Activated CD4-positive, alpha-beta memory T cell treated with anti-CD3 and anti-CD28 coated beads for 36 hours (primary cell): ENCODE measurements at regions not wholly inside any gene's neighbourhood (a gene's known extent, or its start where the extent isn't known, plus 50 kb on each side); places are given as distances from the start of the nearest gene placed in this dataset.
"Not testable (repeated sequence)": the region's sequence is repeated elsewhere in the genome, so short reads cannot be mapped to it uniquely, and the experiment has no call there.

Source experiments
- CTCF ChIA-PET: fragments of 350-600 bp; sonication (Branson Sonifier 250); formaldehyde crosslinking; loops from one replicate; lab custom pipeline; 2021; ENCODE audit warnings: antibody characterized with exemption, inconsistent platforms; lab: Charles Lee
- POLR2A ChIA-PET: fragments of 350-600 bp; sonication (Branson Sonifier 250); formaldehyde crosslinking; loops from one replicate; lab custom pipeline; 2021; ENCODE audit warnings: antibody characterized with exemption; lab: Charles Lee
- DNase-seq: peaks from one replicate; pipeline ENCODE4 v3.0.0-alpha.2; 2020
- H3K27ac Mint-ChIP-seq: one replicate; pipeline ENCODE4 v1.8.0; 2021; ENCODE audit warnings: mixed read lengths
- H3K27me3 Mint-ChIP-seq: one replicate; pipeline ENCODE4 v1.8.0; 2021; ENCODE audit warnings: mixed read lengths
- H3K36me3 Mint-ChIP-seq: one replicate; pipeline ENCODE4 v1.8.0; 2021; ENCODE audit warnings: mixed read lengths
- H3K4me1 Mint-ChIP-seq: one replicate; pipeline ENCODE4 v1.8.0; 2021; ENCODE audit warnings: low read depth, mixed read lengths
- H3K4me3 Mint-ChIP-seq: one replicate; pipeline ENCODE4 v1.8.0; 2021; ENCODE audit warnings: mild to moderate bottlenecking, mixed read lengths
- H3K9me3 Mint-ChIP-seq: one replicate; pipeline ENCODE4 v1.8.0; 2021; ENCODE audit warnings: mixed read lengths
- intact Hi-C: fragments of 100-400 bp; cut with micrococcal nuclease; formaldehyde crosslinking; loops from one replicate; pipeline ENCODE4 v1.15.1; 2023

DNA sequence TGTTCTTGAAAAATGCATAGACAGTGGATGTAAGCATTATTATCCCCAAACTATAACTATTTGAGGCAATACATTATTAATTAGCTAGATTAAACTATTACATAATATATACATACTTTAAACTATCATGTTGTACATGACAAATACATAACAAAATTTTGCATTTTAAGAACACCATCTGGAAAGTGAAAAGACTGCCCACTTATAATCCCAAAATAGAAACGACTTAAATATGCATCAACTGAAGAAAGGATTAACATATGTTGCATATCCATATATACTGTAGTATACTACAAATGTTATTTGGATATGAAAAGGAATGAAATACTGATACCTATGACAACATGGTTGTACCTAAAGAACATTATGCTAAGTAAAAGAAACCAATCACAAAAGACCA lies 700.8 kb upstream of the SPRY2 start:
- H3K27me3 Mint-ChIP-seq: no peaks in the 10 kb centered on the region
- DNase-seq: no peak
- H3K36me3 Mint-ChIP-seq: no peaks in the 10 kb centered on the region
- ChIA-PET CTCF (no interaction called here), POLR2A (no interaction called here)
- no peak overlapping the region for H3K4me3 Mint-ChIP-seq
- H3K27ac Mint-ChIP-seq: no peak overlapping the region
- intact Hi-C loops: no loop called here
- H3K9me3 Mint-ChIP-seq: peaks cover 12% of the 10 kb centered on the region
- no peaks in the 10 kb centered on the region for H3K4me1 Mint-ChIP-seq

DNA sequence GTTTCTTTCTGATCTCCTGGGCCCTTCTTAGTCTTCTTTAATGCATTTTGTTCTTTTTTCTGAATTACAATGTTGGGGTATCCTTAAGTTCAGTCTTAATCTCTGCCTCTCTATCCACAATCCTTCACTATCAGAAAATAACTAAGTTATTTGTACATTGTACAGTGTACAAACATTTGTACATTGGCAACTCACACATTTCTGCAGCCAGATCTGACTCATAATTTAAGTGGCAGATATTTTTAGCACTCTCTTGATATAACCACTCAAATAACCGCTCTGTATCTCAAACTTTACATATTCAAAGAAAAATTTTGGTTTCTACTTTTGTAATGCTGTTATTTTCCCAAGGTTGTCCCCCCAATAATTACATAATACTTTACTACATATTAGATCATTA lies 691.1 kb upstream of the SPRY2 start:
- no peak overlapping the region for H3K27ac Mint-ChIP-seq
- intact Hi-C loops: no loop called here
- DNase-seq: no peak
- H3K4me3 Mint-ChIP-seq: no peak overlapping the region
- ChIA-PET CTCF (no interaction called here), POLR2A (no interaction called here)
- H3K9me3 Mint-ChIP-seq: peaks cover 2% of the 10 kb centered on the region
- no peaks in the 10 kb centered on the region for H3K4me1 Mint-ChIP-seq
- H3K27me3 Mint-ChIP-seq: no peaks in the 10 kb centered on the region
- no peaks in the 10 kb centered on the region for H3K36me3 Mint-ChIP-seq

GRCh38 chr13:81025091-81025490 lies 684.2 kb upstream of the SPRY2 start:
- Mint-ChIP-seq H3K9me3 (peaks cover 18% of the 10 kb centered on the region), H3K27me3 (no peaks in the 10 kb centered on the region), H3K27ac (no peak overlapping the region), H3K36me3 (no peaks in the 10 kb centered on the region), H3K4me3 (no peak overlapping the region), H3K4me1 (no peaks in the 10 kb centered on the region)
- CTCF ChIA-PET: no interaction called here
- intact Hi-C loops: no loop called here
- POLR2A ChIA-PET: no interaction called here
- DNase-seq: no peak

- intact Hi-C loops: no loop called here
- Mint-ChIP-seq H3K27ac (no peak overlapping the region), H3K27me3 (no peaks in the 10 kb centered on the region), H3K4me3 (no peak overlapping the region), H3K36me3 (no peaks in the 10 kb centered on the region), H3K9me3 (peaks cover 18% of the 10 kb centered on the region), H3K4me1 (no peaks in the 10 kb centered on the region)
- ChIA-PET POLR2A (no interaction called here), CTCF (no interaction called here)
- no peak for DNase-seq
Observed at GRCh38 chr13:81021284-81021840, 680.4 kb upstream of the SPRY2 start.

GRCh38 chr13:81020010-81020409 lies 679.1 kb upstream of the SPRY2 start:
- no peak for DNase-seq
- H3K4me1 Mint-ChIP-seq: no peaks in the 10 kb centered on the region
- peaks cover 18% of the 10 kb centered on the region for H3K9me3 Mint-ChIP-seq
- intact Hi-C loops: no loop called here
- no peaks in the 10 kb centered on the region for H3K27me3 Mint-ChIP-seq
- no peak overlapping the region for H3K27ac Mint-ChIP-seq
- no peaks in the 10 kb centered on the region for H3K36me3 Mint-ChIP-seq
- ChIA-PET CTCF (no interaction called here), POLR2A (no interaction called here)
- no peak overlapping the region for H3K4me3 Mint-ChIP-seq

GRCh38 chr13:81018936-81019335 lies 678.0 kb upstream of the SPRY2 start:
- Mint-ChIP-seq H3K4me3 (no peak overlapping the region), H3K27ac (no peak overlapping the region), H3K36me3 (no peaks in the 10 kb centered on the region), H3K27me3 (no peaks in the 10 kb centered on the region), H3K4me1 (no peaks in the 10 kb centered on the region), H3K9me3 (peaks cover 21% of the 10 kb centered on the region)
- intact Hi-C loops: loop anchor here (5.0 kb wide), 1 partner anchor 677 kb away; the partner anchor contains the start of gene SPRY2
- ChIA-PET POLR2A (no interaction called here), CTCF (interaction anchor here (2.1 kb wide), 1 partner anchor 40 kb away, joined by 7 read pairs; no protein-coding TSS in a partner anchor)
- no peak for DNase-seq

GRCh38 chr13:81017513-81018152 lies 676.7 kb upstream of the SPRY2 start:
- ChIA-PET CTCF (interaction anchor here (0.7 to 2.1 kb wide), 6 partner anchors 39 to 1382 kb away, joined by 3 to 7 read pairs (median 3); no protein-coding TSS in a partner anchor), POLR2A (no interaction called here)
- Mint-ChIP-seq H3K4me3 (no peak overlapping the region), H3K27me3 (no peaks in the 10 kb centered on the region), H3K4me1 (no peaks in the 10 kb centered on the region), H3K9me3 (peaks cover 16% of the 10 kb centered on the region), H3K27ac (no peak overlapping the region), H3K36me3 (no peaks in the 10 kb centered on the region)
- intact Hi-C loops: loop anchor here (1.0 to 5.0 kb wide), 2 partner anchors 38 to 675 kb away; partner anchors contain the start of gene SPRY2
- DNase-seq: no peak

DNA sequence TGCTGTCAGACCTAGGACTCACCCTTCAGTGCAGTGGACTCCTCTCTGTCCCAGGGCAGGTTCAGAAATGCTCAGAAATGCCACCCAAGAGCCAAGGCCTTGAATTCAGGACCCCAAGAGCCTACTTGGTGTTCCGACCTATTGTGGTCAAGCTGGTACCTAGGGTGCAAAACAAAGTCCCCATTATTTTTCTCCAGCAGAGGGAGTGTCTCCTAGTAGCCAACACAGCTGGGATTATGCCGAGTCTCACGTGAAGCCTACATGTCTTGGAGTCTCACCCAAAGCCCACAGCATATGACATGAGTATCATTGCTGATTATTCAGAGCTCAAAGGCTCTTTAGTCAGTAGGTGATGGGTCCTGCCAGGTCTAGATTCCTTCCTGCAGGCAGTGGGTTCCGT lies 671.1 kb upstream of the SPRY2 start:
- Mint-ChIP-seq H3K4me1 (no peaks in the 10 kb centered on the region), H3K4me3 (no peak overlapping the region), H3K36me3 (no peaks in the 10 kb centered on the region), H3K27me3 (no peaks in the 10 kb centered on the region), H3K27ac (no peak overlapping the region), H3K9me3 (peaks cover 12% of the 10 kb centered on the region)
- intact Hi-C loops: no loop called here
- CTCF ChIA-PET: no interaction called here
- POLR2A ChIA-PET: no interaction called here
- no peak for DNase-seq

DNA sequence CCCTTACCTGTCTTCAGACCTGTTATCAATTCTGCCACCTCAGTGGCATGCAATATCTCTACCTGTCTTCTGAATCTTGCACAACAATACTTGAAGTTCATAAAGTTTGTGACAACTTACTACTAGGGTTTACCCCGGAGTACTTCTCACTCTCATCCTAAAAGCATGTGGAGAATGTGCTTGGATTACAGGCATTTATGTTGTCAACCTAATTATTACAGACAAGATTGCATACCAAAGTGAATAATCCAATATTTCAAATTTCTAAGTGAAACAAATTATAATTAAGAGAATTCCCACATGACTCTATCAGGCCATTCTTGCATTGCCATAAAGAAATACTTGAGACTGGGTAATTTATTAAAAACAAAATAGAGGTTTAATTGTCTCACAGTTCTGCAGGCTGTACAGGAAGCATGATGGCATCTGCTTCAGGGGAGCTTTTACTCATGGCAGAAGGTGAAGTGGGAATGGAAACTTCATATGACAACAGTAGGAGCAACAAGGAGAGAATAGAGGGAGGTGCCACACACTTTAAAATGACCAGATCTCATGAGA lies 661.0 kb upstream of the SPRY2 start:
- peaks cover 2% of the 10 kb centered on the region for H3K9me3 Mint-ChIP-seq
- H3K27ac Mint-ChIP-seq: no peak overlapping the region
- H3K4me3 Mint-ChIP-seq: no peak overlapping the region
- H3K36me3 Mint-ChIP-seq: no peaks in the 10 kb centered on the region
- ChIA-PET CTCF (no interaction called here), POLR2A (no interaction called here)
- no peaks in the 10 kb centered on the region for H3K4me1 Mint-ChIP-seq
- H3K27me3 Mint-ChIP-seq: no peaks in the 10 kb centered on the region
- intact Hi-C loops: no loop called here
- no peak for DNase-seq

- CTCF ChIA-PET, DNase-seq, H3K27me3 Mint-ChIP-seq, H3K4me1 Mint-ChIP-seq, H3K27ac Mint-ChIP-seq, H3K9me3 Mint-ChIP-seq, intact Hi-C loops, H3K4me3 Mint-ChIP-seq, H3K36me3 Mint-ChIP-seq, POLR2A ChIA-PET: not testable (repeated sequence)
Observed at GRCh38 chr13:80998603-80999002, 657.7 kb upstream of the SPRY2 start.

- DNase-seq: no peak
- H3K27ac Mint-ChIP-seq: no peak overlapping the region
- intact Hi-C loops: no loop called here
- CTCF ChIA-PET: no interaction called here
- no peak overlapping the region for H3K4me3 Mint-ChIP-seq
- H3K27me3 Mint-ChIP-seq: no peaks in the 10 kb centered on the region
- H3K4me1 Mint-ChIP-seq: no peaks in the 10 kb centered on the region
- no peaks in the 10 kb centered on the region for H3K36me3 Mint-ChIP-seq
- POLR2A ChIA-PET: no interaction called here
- peaks cover 19% of the 10 kb centered on the region for H3K9me3 Mint-ChIP-seq
Observed at GRCh38 chr13:80989747-80990146, 648.8 kb upstream of the SPRY2 start.

DNA sequence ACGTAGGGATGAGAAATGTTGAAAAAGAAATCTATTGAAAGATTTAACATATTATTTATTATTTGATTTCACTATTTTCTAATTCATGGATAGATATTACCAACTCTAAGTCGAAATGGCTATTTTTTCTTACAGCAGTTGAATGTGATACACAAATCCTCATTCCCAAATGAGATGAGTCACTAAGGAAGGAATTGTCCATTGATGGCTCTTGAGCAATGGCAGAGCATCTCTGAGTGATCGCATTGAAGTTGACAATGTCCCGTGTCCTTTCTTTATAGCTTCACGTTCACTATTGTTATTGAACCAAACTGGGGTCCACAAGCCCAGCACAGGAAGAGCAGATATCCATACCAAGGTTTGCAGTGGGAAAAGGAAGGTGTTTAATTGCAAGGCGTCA lies 648.3 kb upstream of the SPRY2 start:
- ChIA-PET CTCF (no interaction called here), POLR2A (no interaction called here)
- H3K36me3 Mint-ChIP-seq: no peaks in the 10 kb centered on the region
- H3K9me3 Mint-ChIP-seq: peaks cover 19% of the 10 kb centered on the region
- H3K4me1 Mint-ChIP-seq: no peaks in the 10 kb centered on the region
- H3K27me3 Mint-ChIP-seq: no peaks in the 10 kb centered on the region
- intact Hi-C loops: no loop called here
- no peak overlapping the region for H3K27ac Mint-ChIP-seq
- no peak for DNase-seq
- no peak overlapping the region for H3K4me3 Mint-ChIP-seq
